Trophoblast cell (in vitro differentiated cells and primary cell): ENCODE measurements at regions not wholly inside any gene's neighbourhood (a gene's known extent, or its start where the extent isn't known, plus 50 kb on each side); places are given as distances from the start of the nearest gene placed in this dataset.
"Not testable (repeated sequence)": the region's sequence is repeated elsewhere in the genome, so short reads cannot be mapped to it uniquely, and the experiment has no call there.

Experiments used
- DNase-seq, 2 donors: peaks; one replicate each; pipeline ENCODE4 v3.0.0-alpha.2; 2016
- H2AFZ ChIP-seq: 2 replicates; pipeline ENCODE4 v1.6.1; 2013; ENCODE audit warnings: low read length, moderate library complexity, mild to moderate bottlenecking; ENCODE audit not compliant: insufficient read depth, poor library complexity
- H2AK5ac ChIP-seq: 2 replicates; pipeline ENCODE4 v1.6.1; 2013; ENCODE audit warnings: mild to moderate bottlenecking, low read length
- H2BK120ac ChIP-seq: 2 replicates; pipeline ENCODE4 v1.6.1; 2013; ENCODE audit warnings: low read length, mild to moderate bottlenecking, moderate library complexity; ENCODE audit not compliant: insufficient read depth, poor library complexity
- H2BK12ac ChIP-seq: 2 replicates; pipeline ENCODE4 v1.6.1; 2013; ENCODE audit warnings: mild to moderate bottlenecking, low read length, moderate library complexity
- H2BK5ac ChIP-seq: 2 replicates; pipeline ENCODE4 v1.6.1; 2013; ENCODE audit warnings: low read length, low read depth, moderate library complexity, mild to moderate bottlenecking; ENCODE audit not compliant: poor library complexity
- H3K14ac ChIP-seq: 2 replicates; pipeline ENCODE4 v1.6.1; 2013; ENCODE audit warnings: mild to moderate bottlenecking, low read length
- H3K18ac ChIP-seq: 2 replicates; pipeline ENCODE4 v1.6.1; 2013; ENCODE audit warnings: mild to moderate bottlenecking, low read length
- H3K23ac ChIP-seq: 2 replicates; pipeline ENCODE4 v1.6.1; 2013; ENCODE audit warnings: low read length
- H3K27ac ChIP-seq: 2 replicates; pipeline ENCODE4 v1.5.1; 2013; ENCODE audit warnings: low read depth, mild to moderate bottlenecking, inconsistent platforms, low read length, moderate library complexity
- H3K27me3 ChIP-seq: 2 replicates; pipeline ENCODE4 v1.6.1; 2013; ENCODE audit warnings: inconsistent platforms, mild to moderate bottlenecking, low read length, moderate library complexity; ENCODE audit not compliant: insufficient read depth
- H3K36me3 ChIP-seq, 2 experiments: 1 replicate in 1 of 2; 2 replicates in 1 of 2; pipeline ENCODE4 v1.6.1; 2013; ENCODE audit warnings: low read length in 2 of 2, mild to moderate bottlenecking in 2 of 2, moderate library complexity in 1 of 2; ENCODE audit not compliant: insufficient read depth in 2 of 2, control insufficient read depth in 1 of 2
- H3K4ac ChIP-seq: 2 replicates; pipeline ENCODE4 v1.6.1; 2013; ENCODE audit warnings: low read depth, mild to moderate bottlenecking, low read length, moderate library complexity
- H3K4me1 ChIP-seq, 2 experiments: 1 replicate in 1 of 2; 2 replicates in 1 of 2; pipeline ENCODE4 v1.6.1; 2013; ENCODE audit warnings: low read length in 2 of 2, mild to moderate bottlenecking in 2 of 2, moderate library complexity in 1 of 2; ENCODE audit not compliant: insufficient read depth in 2 of 2, control insufficient read depth in 1 of 2
- H3K4me2 ChIP-seq: 2 replicates; pipeline ENCODE4 v1.6.1; 2013; ENCODE audit warnings: inconsistent platforms, mild to moderate bottlenecking, low read length, moderate library complexity
- H3K4me3 ChIP-seq: 2 replicates; pipeline ENCODE4 v1.5.1; 2013; ENCODE audit warnings: mild to moderate bottlenecking, low read depth, low read length, inconsistent platforms
- H3K79me1 ChIP-seq: one replicate; pipeline ENCODE4 v1.6.1; 2013; ENCODE audit warnings: low read length
- H3K79me2 ChIP-seq: 2 replicates; pipeline ENCODE4 v1.6.1; 2013; ENCODE audit warnings: low read length, mild to moderate bottlenecking; ENCODE audit not compliant: control insufficient read depth, insufficient read depth, poor library complexity
- H3K9ac ChIP-seq: 2 replicates; pipeline ENCODE4 v1.6.1; 2013; ENCODE audit warnings: mild to moderate bottlenecking, low read length
- H3K9me3 ChIP-seq: 2 replicates; pipeline ENCODE4 v1.6.1; 2013; ENCODE audit warnings: low read depth, mild to moderate bottlenecking, control low read depth, inconsistent platforms, low read length; ENCODE audit not compliant: insufficient read depth
- H4K12ac ChIP-seq: 2 replicates; pipeline ENCODE4 v1.6.1; 2013; ENCODE audit warnings: low read depth, mild to moderate bottlenecking, low read length, moderate library complexity
- H4K8ac ChIP-seq: 2 replicates; pipeline ENCODE4 v1.6.1; 2013; ENCODE audit warnings: low read depth, mild to moderate bottlenecking, low read length, moderate library complexity
- H4K91ac ChIP-seq: one replicate; pipeline ENCODE4 v1.6.1; 2013; ENCODE audit warnings: low read depth, mild to moderate bottlenecking, low read length, moderate library complexity
- WGBS: extraction: QIAGEN DNeasy Blood & Tissue Kit; methylation state at CpG from one replicate; pipeline ENCODE4 v1.1.7; 2013; ENCODE audit warnings: missing lambda C conversion rate; ENCODE audit not compliant: insufficient read length, insufficient coverage; ENCODE audit errors: extremely low coverage; 5-methylcytosine and 5-hydroxymethylcytosine counted together

DNA sequence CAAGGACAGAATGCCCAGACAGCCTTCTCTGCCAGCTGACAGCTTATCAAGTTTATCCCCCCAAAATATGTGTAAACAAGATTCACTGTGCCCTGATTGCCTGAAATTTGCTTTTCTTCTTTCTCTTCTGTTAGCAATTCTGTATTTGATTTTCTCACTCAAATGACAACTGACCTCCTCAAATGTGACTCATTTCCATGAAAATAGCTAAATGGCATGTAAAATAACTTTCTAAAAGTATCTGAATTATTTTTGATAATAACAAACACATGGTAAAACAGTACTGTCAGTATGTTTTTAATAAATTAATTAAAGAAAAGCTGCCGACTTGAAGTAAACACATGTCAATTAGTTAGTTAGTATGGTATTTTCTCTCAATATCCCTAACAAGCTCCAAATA lies 202.3 kb upstream of the STAC start:
- H2BK5ac ChIP-seq, result no peak overlapping the region
- H2AFZ ChIP-seq, result no peak overlapping the region
- H2BK12ac ChIP-seq, result no peak overlapping the region
- H3K9ac ChIP-seq, result no peak overlapping the region
- no peak overlapping the region for H3K18ac ChIP-seq
- DNase-seq, result no peak
- no peaks in the 10 kb centered on the region for H3K79me2 ChIP-seq
- H3K9me3 ChIP-seq, result no peaks in the 10 kb centered on the region
- no peak overlapping the region for H2AK5ac ChIP-seq
- H3K23ac ChIP-seq, result no peak overlapping the region
- no peak overlapping the region for H3K27ac ChIP-seq
- no peaks in the 10 kb centered on the region for H3K4me1 ChIP-seq
- no peaks in the 10 kb centered on the region for H3K27me3 ChIP-seq
- no peak overlapping the region for H3K4me2 ChIP-seq
- no peak overlapping the region for H4K12ac ChIP-seq
- no peak overlapping the region for H3K4me3 ChIP-seq
- H4K91ac ChIP-seq, result no peak overlapping the region
- no peak overlapping the region for H2BK120ac ChIP-seq
- no peaks in the 10 kb centered on the region for H3K79me1 ChIP-seq
- H3K4ac ChIP-seq, result no peak overlapping the region
- H3K14ac ChIP-seq, result no peak overlapping the region
- H4K8ac ChIP-seq, result no peak overlapping the region
- no peaks in the 10 kb centered on the region for H3K36me3 ChIP-seq
- WGBS, result no CpG with 5 or more reads among the region's 1 CpG

DNA sequence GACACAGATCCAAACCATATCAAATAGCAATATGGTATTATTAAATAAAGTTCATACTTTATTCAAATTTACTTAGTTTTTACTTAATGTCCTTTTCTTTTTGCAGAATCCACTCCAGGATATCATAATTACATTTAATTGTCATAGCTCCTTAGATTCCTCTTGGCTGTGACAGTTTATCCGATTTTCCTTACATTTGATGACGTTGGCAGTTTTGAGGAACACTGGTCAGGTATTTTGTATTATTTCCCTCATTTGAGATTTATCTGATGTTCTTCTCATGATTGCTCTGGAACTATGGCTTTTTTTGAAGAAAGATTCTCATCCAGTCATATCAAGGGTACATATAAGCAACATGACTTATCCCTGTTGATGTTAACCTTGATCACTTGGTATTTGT lies 198.3 kb upstream of the STAC start:
- H3K18ac ChIP-seq, result no peak overlapping the region
- no peak overlapping the region for H2AFZ ChIP-seq
- no peak overlapping the region for H3K27ac ChIP-seq
- no peaks in the 10 kb centered on the region for H3K36me3 ChIP-seq
- H4K8ac ChIP-seq, result no peak overlapping the region
- H3K23ac ChIP-seq, result no peak overlapping the region
- DNase-seq, result no peak
- no CpG with 5 or more reads among the region's 2 CpGs for WGBS
- H2AK5ac ChIP-seq, result no peak overlapping the region
- no peak overlapping the region for H2BK120ac ChIP-seq
- no peak overlapping the region for H2BK12ac ChIP-seq
- H3K4me1 ChIP-seq, result no peaks in the 10 kb centered on the region
- no peak overlapping the region for H3K4ac ChIP-seq
- no peaks in the 10 kb centered on the region for H3K9me3 ChIP-seq
- no peaks in the 10 kb centered on the region for H3K27me3 ChIP-seq
- H3K4me3 ChIP-seq, result no peak overlapping the region
- no peak overlapping the region for H4K91ac ChIP-seq
- no peak overlapping the region for H3K4me2 ChIP-seq
- H3K9ac ChIP-seq, result no peak overlapping the region
- no peaks in the 10 kb centered on the region for H3K79me2 ChIP-seq
- no peaks in the 10 kb centered on the region for H3K79me1 ChIP-seq
- no peak overlapping the region for H2BK5ac ChIP-seq
- no peak overlapping the region for H3K14ac ChIP-seq
- H4K12ac ChIP-seq, result no peak overlapping the region

DNA sequence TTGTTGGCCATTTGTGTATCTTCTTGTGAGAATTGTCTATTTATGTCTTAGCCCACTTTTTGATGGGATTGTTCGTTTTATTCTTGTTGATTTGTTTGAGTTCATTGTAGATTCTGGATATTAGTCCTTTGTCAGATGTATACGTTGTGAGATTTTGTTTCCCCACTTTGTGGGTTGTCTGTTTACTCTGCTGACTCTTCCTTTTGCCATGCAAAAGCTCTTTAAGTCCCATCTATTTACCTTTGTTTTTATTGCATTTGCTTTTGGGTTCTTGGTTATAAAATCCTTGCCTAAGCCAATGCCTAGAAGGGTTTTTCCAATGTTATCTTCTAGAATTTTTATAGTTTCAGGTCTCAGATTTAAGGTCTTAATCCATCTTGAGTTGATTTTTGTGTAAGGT lies 193.1 kb upstream of the STAC start:
- H4K91ac ChIP-seq, H2AFZ ChIP-seq, H3K36me3 ChIP-seq, H3K14ac ChIP-seq, H3K4me3 ChIP-seq, DNase-seq, H2BK120ac ChIP-seq, H3K18ac ChIP-seq, H4K8ac ChIP-seq, H4K12ac ChIP-seq, H3K79me2 ChIP-seq, H3K23ac ChIP-seq, H3K9me3 ChIP-seq, H3K9ac ChIP-seq, H3K27ac ChIP-seq, H2BK5ac ChIP-seq, H3K4me2 ChIP-seq, H3K27me3 ChIP-seq, H3K4me1 ChIP-seq, H2BK12ac ChIP-seq, H3K79me1 ChIP-seq, H3K4ac ChIP-seq, H2AK5ac ChIP-seq: not testable (repeated sequence)
- no CpG with 5 or more reads among the region's 2 CpGs for WGBS

DNA sequence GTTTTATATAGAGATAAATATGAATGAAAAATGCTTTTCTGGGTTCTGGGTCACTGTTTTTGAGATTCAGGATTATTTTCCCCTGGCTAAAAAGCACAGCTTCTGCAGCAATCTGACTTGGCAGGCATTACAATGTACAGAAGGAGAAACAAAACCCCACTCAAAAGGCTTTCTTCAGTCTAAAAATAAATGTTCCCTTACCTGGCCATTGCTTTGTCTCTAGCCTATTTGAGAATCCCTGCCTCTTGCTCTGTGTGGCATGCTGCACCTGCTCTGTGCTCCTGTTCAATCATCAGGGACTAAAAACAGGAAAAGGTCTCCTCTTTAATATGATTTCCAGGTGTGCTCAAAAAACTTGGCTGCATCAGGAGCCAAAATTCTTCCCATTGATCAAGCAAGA lies 187.4 kb upstream of the STAC start:
- Histone ChIP-seq H3K4ac (no peak overlapping the region), H4K12ac (no peak overlapping the region), H2BK12ac (no peak overlapping the region), H4K91ac (no peak overlapping the region), H2BK120ac (no peak overlapping the region), H4K8ac (no peak overlapping the region), H3K27ac (no peak overlapping the region), H3K27me3 (no peaks in the 10 kb centered on the region), H3K18ac (no peak overlapping the region), H3K14ac (no peak overlapping the region), H3K4me3 (no peak overlapping the region), H3K9me3 (no peaks in the 10 kb centered on the region), H3K9ac (no peak overlapping the region), H2BK5ac (no peak overlapping the region), H2AK5ac (no peak overlapping the region), H2AFZ (no peak overlapping the region), H3K79me2 (no peaks in the 10 kb centered on the region), H3K36me3 (no peaks in the 10 kb centered on the region), H3K4me1 (no peaks in the 10 kb centered on the region), H3K23ac (no peak overlapping the region), H3K79me1 (no peaks in the 10 kb centered on the region), H3K4me2 (no peak overlapping the region)
- no peak for DNase-seq

DNA sequence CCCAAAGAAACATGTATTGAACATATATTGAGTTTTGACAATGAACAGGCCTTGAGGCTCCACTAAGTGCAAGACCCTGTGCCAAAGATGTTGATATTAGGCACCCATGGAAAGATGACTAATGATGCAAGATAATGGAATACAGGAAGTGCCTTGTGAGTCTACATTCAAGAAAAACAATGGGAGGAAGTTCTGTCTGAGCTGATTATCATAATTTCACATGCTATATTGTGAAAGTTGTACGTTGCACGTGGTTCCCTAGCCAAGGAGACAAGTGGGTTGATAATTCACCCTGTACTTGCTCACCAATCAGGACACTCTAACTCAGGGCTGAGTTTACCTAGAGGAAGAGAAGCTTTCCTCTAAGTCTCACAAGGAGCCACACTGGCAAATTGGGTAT lies 186.9 kb upstream of the STAC start:
- WGBS, result no CpG with 5 or more reads among the region's 2 CpGs
- H3K9ac ChIP-seq, result no peak overlapping the region

More for the DNA sequence above, 186.9 kb upstream of the STAC start:
- H3K36me3 ChIP-seq, result no peaks in the 10 kb centered on the region
- H2BK120ac ChIP-seq, result no peak overlapping the region
- H3K4me3 ChIP-seq, result no peak overlapping the region
- no peaks in the 10 kb centered on the region for H3K79me1 ChIP-seq
- H3K14ac ChIP-seq, result no peak overlapping the region
- no peak overlapping the region for H2BK12ac ChIP-seq
- H3K4ac ChIP-seq, result no peak overlapping the region
- no peak overlapping the region for H3K23ac ChIP-seq
- no peak overlapping the region for H3K4me2 ChIP-seq
- no peak overlapping the region for H4K12ac ChIP-seq
- no peak overlapping the region for H2BK5ac ChIP-seq
- H3K27ac ChIP-seq, result no peak overlapping the region
- no peaks in the 10 kb centered on the region for H3K27me3 ChIP-seq
- no peak overlapping the region for H4K91ac ChIP-seq
- H2AK5ac ChIP-seq, result no peak overlapping the region
- H4K8ac ChIP-seq, result no peak overlapping the region
- H2AFZ ChIP-seq, result no peak overlapping the region
- no peaks in the 10 kb centered on the region for H3K4me1 ChIP-seq
- H3K79me2 ChIP-seq, result no peaks in the 10 kb centered on the region
- H3K9me3 ChIP-seq, result no peaks in the 10 kb centered on the region
- no peak overlapping the region for H3K18ac ChIP-seq
- no peak for DNase-seq
